HUES6 (cell line): ENCODE measurements at regions not wholly inside any gene's neighbourhood (a gene's known extent, or its start where the extent isn't known, plus 50 kb on each side); places are given as distances from the start of the nearest gene placed in this dataset.

Source experiments
- H3K27ac ChIP-seq: 2 replicates; pipeline ENCODE4 v1.7.0; 2013; ENCODE audit warnings: low read depth, mild to moderate bottlenecking, low read length, inconsistent platforms
- H3K27me3 ChIP-seq: 2 replicates; pipeline ENCODE4 v1.6.1; 2013; ENCODE audit warnings: low read length; ENCODE audit not compliant: control insufficient read depth, insufficient read depth
- H3K36me3 ChIP-seq: 2 replicates; pipeline ENCODE4 v1.6.1; 2013; ENCODE audit warnings: low read length; ENCODE audit not compliant: control insufficient read depth, insufficient read depth
- H3K4me1 ChIP-seq: 2 replicates; pipeline ENCODE4 v1.6.1; 2013; ENCODE audit warnings: low read length; ENCODE audit not compliant: control insufficient read depth, insufficient read depth
- H3K4me3 ChIP-seq: 2 replicates; pipeline ENCODE4 v1.5.1; 2013; ENCODE audit warnings: low read depth, low read length
- H3K9ac ChIP-seq: one replicate; pipeline ENCODE4 v1.6.1; 2013; ENCODE audit warnings: mild to moderate bottlenecking, low read length
- H3K9me3 ChIP-seq: 2 replicates; pipeline ENCODE4 v1.6.1; 2013; ENCODE audit warnings: low read depth, low read length; ENCODE audit not compliant: control insufficient read depth, insufficient read depth

GRCh38 chr10:78249690-78250089 is 216.0 kb downstream of the RPS24 start:
- H3K4me3 ChIP-seq: no peak overlapping the region
- no peaks in the 10 kb centered on the region for H3K27me3 ChIP-seq
- H3K36me3 ChIP-seq: no peaks in the 10 kb centered on the region
- H3K9me3 ChIP-seq: no peaks in the 10 kb centered on the region
- no peak overlapping the region for H3K27ac ChIP-seq
- no peak overlapping the region for H3K9ac ChIP-seq
- no peaks in the 10 kb centered on the region; the same call in 1 of the 2 replicates for H3K4me1 ChIP-seq

GRCh38 chr10:78250313-78251015 is 216.8 kb downstream of the RPS24 start:
- Histone ChIP-seq H3K27me3 (no peaks in the 10 kb centered on the region), H3K9me3 (no peaks in the 10 kb centered on the region), H3K27ac (no peak overlapping the region), H3K36me3 (no peaks in the 10 kb centered on the region), H3K9ac (no peak overlapping the region), H3K4me1 (no peaks in the 10 kb centered on the region; the same call in 1 of the 2 replicates), H3K4me3 (no peak overlapping the region)

- H3K9ac ChIP-seq: no peak overlapping the region
- H3K36me3 ChIP-seq: no peaks in the 10 kb centered on the region
Observed at GRCh38 chr10:78251016-78251385, 217.3 kb downstream of the RPS24 start.

GRCh38 chr10:78252286-78252685 is 218.6 kb downstream of the RPS24 start:
- H3K9me3 ChIP-seq: no peaks in the 10 kb centered on the region
- H3K36me3 ChIP-seq: no peaks in the 10 kb centered on the region
- no peak overlapping the region for H3K9ac ChIP-seq
- no peak overlapping the region for H3K4me3 ChIP-seq
- H3K27me3 ChIP-seq: no peaks in the 10 kb centered on the region
- H3K4me1 ChIP-seq: peaks cover 8% of the 10 kb centered on the region; the same call in 1 of the 2 replicates
- H3K27ac ChIP-seq: no peak overlapping the region

More at GRCh38 chr10:78251016-78251385, 217.3 kb downstream of the RPS24 start:
- H3K4me1 ChIP-seq: peaks cover 4% of the 10 kb centered on the region; the same call in 1 of the 2 replicates
- no peak overlapping the region for H3K27ac ChIP-seq
- H3K27me3 ChIP-seq: no peaks in the 10 kb centered on the region
- no peaks in the 10 kb centered on the region for H3K9me3 ChIP-seq
- no peak overlapping the region for H3K4me3 ChIP-seq

GRCh38 chr10:78253063-78253853 is 219.6 kb downstream of the RPS24 start:
- no peak overlapping the region for H3K4me3 ChIP-seq
- no peak overlapping the region for H3K27ac ChIP-seq
- no peaks in the 10 kb centered on the region for H3K36me3 ChIP-seq
- H3K9me3 ChIP-seq: no peaks in the 10 kb centered on the region
- H3K9ac ChIP-seq: no peak overlapping the region
- peaks cover 8% of the 10 kb centered on the region; the same call in 1 of the 2 replicates for H3K4me1 ChIP-seq
- no peaks in the 10 kb centered on the region for H3K27me3 ChIP-seq

- no peak overlapping the region for H3K27ac ChIP-seq
- H3K4me1 ChIP-seq: peaks cover 8% of the 10 kb centered on the region; the same call in 1 of the 2 replicates
Observed at GRCh38 chr10:78254013-78254412, 220.3 kb downstream of the RPS24 start.

GRCh38 chr10:78255214-78255613 is 221.6 kb downstream of the RPS24 start:
- no peaks in the 10 kb centered on the region for H3K27me3 ChIP-seq
- no peak overlapping the region for H3K27ac ChIP-seq
- no peaks in the 10 kb centered on the region for H3K9me3 ChIP-seq
- H3K4me1 ChIP-seq: peaks cover 8% of the 10 kb centered on the region; the same call in 1 of the 2 replicates
- H3K9ac ChIP-seq: no peak overlapping the region
- H3K4me3 ChIP-seq: no peak overlapping the region
- no peaks in the 10 kb centered on the region for H3K36me3 ChIP-seq

More at GRCh38 chr10:78254013-78254412, 220.3 kb downstream of the RPS24 start:
- Histone ChIP-seq H3K27me3 (no peaks in the 10 kb centered on the region), H3K9ac (no peak overlapping the region), H3K9me3 (no peaks in the 10 kb centered on the region), H3K36me3 (no peaks in the 10 kb centered on the region), H3K4me3 (no peak overlapping the region)

GRCh38 chr10:78255796-78256638 is 222.4 kb downstream of the RPS24 start:
- Histone ChIP-seq H3K9me3 (no peaks in the 10 kb centered on the region), H3K4me1 (peaks cover 8% of the 10 kb centered on the region; the same call in 1 of the 2 replicates), H3K36me3 (no peaks in the 10 kb centered on the region), H3K27ac (peak overlapping the region; percentile 53; the same call in 1 of the 2 replicates), H3K4me3 (no peak overlapping the region), H3K27me3 (no peaks in the 10 kb centered on the region), H3K9ac (peak overlapping the region; percentile 19)

GRCh38 chr10:78258323-78259030 is 224.8 kb downstream of the RPS24 start:
- Histone ChIP-seq H3K27me3 (no peaks in the 10 kb centered on the region), H3K4me1 (peaks cover 8% of the 10 kb centered on the region; the same call in 1 of the 2 replicates), H3K27ac (no peak overlapping the region), H3K4me3 (no peak overlapping the region), H3K9ac (no peak overlapping the region), H3K36me3 (no peaks in the 10 kb centered on the region), H3K9me3 (no peaks in the 10 kb centered on the region)

- Histone ChIP-seq H3K27me3 (no peaks in the 10 kb centered on the region), H3K4me1 (peaks cover 8% of the 10 kb centered on the region; the same call in 1 of the 2 replicates), H3K9ac (no peak overlapping the region), H3K36me3 (no peaks in the 10 kb centered on the region), H3K4me3 (no peak overlapping the region), H3K27ac (no peak overlapping the region), H3K9me3 (no peaks in the 10 kb centered on the region)
Observed at GRCh38 chr10:78259391-78259790, 225.7 kb downstream of the RPS24 start.
